Skeletal muscle cell (primary cell): ENCODE measurements at regions not wholly inside any gene's neighbourhood (a gene's known extent, or its start where the extent isn't known, plus 50 kb on each side); places are given as distances from the start of the nearest gene placed in this dataset.

Source experiments
- DNase-seq: peaks from one replicate; pipeline ENCODE4 v3.0.0-alpha.2; 2010; ENCODE audit warnings: low read depth
- H3K4me3 ChIP-seq: 2 replicates; pipeline ENCODE4 v1.5.1; 2011; ENCODE audit warnings: low read depth, mild to moderate bottlenecking, control low read depth, low read length, moderate library complexity

DNA sequence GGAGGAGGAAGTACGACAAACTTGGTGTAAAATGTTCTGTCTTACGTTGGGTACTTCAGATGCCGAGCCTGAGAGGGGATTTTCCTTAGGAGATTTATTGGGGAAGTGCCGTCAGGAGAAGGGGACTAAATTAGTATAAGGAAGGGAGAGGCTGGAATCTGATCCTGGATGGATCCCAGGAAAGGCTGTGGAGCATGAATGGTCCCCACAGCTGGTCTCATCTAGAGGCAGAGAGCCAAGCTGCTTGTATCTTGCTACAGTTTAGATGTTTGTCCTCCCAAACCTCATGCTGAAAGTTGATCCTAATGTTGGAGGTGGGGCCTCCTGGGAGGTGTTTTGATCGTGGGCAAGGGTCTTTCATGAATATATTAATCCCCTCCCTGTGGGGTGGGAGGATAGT is 798.4 kb upstream of the EEF2KMT start:
- DNase-seq: no peak
- no peak overlapping the region for H3K4me3 ChIP-seq

DNA sequence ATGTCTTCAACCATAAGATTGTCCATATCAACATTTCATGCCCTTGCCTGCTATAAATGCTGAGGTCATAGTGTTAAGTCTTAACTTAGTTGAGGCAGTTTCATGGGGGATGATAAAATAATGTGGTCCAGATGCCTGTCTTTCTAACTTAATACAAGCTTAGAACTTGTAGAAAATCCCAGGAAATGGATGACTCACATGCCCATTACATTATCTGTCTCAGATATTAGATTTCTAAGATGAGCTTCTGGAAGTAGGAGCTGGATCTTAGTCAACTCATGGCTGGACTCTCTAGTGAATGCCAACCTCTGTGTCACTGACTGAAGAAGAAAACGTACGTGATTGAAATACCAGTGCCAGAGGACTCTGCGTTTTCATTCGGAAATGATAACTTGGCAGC is 797.5 kb upstream of the EEF2KMT start:
- DNase-seq: no peak

DNA sequence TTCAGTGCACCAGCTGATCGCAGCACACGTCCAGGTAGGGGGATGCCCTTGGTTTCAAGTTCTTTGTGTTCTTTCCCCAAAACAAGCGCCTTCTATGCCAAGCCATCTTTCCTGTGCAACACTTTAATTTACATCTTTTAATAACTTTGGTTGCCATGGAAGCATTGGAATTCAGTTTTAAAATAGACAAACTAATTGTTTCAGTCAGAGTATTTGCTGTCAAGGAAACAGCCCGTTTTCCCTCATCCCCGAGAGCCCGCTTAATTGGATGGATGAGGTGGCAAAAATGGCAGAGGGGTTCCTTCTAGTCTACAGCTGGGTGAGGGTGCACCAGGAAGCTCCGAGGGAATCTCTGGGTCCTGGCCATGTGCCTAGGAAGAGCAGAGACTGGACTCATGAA is 793.7 kb upstream of the EEF2KMT start:
- no peak overlapping the region for H3K4me3 ChIP-seq
- no peak for DNase-seq

More for the DNA sequence above, 797.5 kb upstream of the EEF2KMT start:
- no peak overlapping the region for H3K4me3 ChIP-seq

DNA sequence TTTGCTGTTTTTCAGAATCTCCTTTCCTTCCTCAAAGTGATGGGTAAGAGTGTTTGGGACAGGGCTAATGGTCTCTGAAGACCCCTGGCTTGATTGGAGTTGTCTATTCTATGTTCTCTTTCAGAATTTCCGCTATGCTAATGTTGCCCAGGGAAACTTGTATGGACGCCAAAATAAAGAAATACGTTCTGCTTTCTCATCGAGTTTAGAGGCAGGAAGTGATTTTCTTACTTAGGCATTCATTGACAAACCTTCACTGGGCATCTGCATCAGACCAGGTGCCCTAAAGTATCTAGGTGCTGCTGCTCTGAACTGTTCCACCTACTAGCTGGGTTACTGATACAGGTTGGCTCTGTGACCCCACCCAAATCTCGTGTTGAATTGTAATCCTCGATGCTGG is 787.9 kb upstream of the EEF2KMT start:
- no peak overlapping the region for H3K4me3 ChIP-seq
- no peak for DNase-seq

DNA sequence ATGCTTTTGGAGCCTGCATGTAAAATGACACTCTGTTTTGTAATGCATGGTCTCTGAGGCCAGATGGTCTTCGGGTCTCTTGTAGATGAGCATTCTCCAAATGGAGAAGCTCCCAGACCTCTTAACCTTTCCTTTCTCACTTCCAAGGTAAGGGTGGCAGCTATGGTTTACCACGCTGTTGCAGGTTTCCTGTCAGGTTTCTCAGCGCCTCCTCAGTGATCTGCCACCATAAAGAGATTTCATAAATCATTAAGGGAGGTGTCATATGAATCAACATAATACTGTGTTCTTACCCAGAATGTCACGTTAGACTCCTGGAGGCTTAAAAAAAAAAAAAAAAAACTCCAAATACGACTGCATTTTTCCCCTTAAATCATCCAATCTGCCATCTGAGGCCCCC is 787.4 kb upstream of the EEF2KMT start:
- no peak overlapping the region for H3K4me3 ChIP-seq
- no peak for DNase-seq

DNA sequence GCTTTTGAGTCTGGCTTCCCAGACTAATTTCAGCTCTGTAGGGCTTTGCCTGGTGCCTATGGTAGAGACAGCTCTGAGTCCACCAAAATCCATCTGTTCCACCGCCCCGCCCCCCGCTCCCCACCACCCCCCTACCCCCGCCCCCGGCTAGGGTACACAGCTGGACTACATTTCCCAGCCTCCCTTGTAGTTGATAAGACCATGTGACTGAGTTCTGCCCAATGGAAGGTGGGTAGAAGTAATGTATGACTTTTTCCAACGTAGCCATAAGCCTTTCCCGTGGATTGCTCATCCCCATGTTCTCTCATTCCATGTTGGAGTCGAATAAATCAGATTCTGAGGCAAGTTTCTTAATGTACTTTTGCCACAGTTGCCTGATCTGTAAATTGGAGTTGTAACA is 786.7 kb upstream of the EEF2KMT start:
- H3K4me3 ChIP-seq: no peak overlapping the region
- DNase-seq: no peak

DNA sequence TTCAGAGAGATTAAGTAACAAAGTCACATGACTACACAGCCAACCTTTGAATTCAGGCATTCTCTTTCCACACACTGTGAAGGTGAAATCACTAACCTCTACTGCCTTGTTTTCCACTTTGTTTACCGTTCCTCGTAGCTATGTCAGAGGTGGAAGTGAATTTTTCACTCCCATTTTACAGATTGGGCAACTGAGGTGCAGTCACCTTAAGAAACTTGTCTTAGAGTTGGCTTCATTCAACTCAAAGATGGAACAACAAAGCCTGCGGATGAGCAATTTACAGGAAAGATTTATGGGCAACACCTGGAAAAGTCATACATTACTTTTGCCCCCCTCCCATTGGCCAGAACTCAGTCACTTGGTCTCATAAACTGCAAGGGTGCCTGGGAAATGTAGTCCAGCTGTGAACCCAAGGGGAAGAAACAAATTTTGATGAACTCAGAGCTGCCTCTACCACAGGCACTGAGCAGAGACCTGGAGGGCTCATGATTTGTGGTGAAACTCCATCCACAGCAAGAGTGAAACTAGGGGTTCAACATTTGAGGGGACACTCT is 784.6 kb upstream of the EEF2KMT start:
- DNase-seq: no peak
- no peak overlapping the region for H3K4me3 ChIP-seq

DNA sequence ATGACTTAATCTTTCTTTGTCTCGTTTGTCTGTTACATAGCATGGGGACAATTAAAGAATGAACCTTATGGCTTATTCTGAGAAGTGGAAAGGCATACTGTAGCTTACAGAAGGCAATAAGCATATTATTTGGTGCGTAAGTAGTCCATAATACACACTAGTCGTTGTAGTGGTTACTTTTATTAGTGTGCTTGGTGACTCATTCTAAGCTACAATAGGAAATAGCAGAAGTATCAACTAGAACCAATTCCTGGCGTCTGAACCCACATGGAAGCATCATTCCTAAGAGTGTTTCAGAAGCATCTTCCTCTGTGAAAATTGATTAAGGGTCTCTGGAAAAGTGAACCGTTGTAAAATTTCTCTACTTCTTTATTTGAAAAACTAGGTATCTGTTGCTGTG is 777.8 kb upstream of the EEF2KMT start:
- H3K4me3 ChIP-seq: no peak overlapping the region
- no peak for DNase-seq

DNA sequence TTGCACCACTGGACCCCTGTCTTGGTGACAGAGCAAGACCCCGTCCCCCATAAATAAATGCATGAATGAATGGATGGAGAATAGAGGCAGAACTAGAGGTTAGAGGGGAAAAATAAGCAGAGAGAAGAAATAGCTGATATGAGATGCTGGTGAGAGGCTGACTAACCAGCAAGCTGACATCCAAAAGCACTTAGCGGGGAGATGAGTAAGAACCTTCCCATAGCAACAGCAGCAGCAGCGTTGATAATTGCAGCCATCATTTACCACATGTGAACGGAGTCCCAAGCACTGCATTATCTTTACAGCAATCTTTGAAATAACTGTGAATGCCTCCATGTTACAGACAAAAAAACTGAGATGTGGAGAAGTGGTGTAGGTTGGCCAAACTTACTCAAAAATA is 777.3 kb upstream of the EEF2KMT start:
- H3K4me3 ChIP-seq: no peak overlapping the region
- no peak for DNase-seq

DNA sequence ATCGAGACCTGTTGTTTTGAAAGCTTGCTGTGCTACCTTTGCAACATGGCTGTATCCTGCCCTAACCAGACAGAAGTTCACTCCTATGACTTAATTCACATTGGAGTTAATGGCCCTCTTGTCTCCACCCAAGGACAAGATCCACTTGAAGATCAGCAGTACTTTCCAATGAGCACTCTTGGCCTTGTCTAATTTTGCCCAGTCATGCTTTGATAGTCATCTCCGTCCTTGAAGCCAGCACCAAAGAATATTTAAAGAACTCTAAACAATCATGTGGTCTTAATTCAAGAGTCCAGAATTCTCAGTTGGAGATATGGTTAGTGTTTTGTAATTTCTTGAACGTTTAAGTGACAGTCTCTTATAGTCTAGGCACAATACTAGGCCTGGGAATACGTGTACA is 775.6 kb upstream of the EEF2KMT start:
- no peak overlapping the region for H3K4me3 ChIP-seq

DNA sequence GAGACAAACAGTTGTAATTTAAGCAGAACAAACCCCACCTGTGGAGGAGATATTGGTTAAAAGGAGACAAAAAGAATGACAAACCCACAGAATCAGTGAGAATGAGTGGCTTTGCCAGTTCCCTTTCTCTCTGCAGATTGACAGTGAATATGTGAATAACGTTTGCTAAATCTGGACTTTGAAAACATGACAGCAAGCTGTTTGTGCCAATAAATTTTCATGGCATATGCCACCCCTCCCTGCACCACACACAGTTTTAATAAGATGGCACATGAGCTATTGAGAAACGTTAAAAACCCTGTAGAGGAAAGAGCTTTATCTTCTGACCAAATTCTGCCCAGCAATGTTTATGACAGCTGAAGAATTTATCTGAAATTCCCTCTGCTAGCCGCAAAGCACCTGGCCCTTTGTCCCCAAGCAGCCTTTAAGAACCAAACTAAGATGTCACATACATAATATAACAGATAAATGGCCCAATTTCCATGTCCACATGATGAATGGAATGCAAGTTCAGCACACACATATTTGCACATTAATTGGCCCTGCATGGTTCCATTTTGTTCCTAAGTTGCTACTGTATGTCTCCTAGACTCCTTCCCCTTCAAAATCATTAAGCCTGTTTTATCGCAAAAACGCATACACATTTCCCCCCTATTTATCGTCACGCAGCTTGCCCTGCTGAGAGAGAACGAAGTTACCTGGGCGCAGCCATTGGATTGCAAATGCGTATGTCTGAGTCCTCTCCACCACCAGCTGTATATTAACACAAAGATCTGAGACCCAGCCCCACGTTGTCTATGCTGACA is 773.5 kb upstream of the EEF2KMT start:
- no peak overlapping the region for H3K4me3 ChIP-seq
- no peak for DNase-seq

More for the DNA sequence above, 775.6 kb upstream of the EEF2KMT start:
- DNase-seq: no peak

DNA sequence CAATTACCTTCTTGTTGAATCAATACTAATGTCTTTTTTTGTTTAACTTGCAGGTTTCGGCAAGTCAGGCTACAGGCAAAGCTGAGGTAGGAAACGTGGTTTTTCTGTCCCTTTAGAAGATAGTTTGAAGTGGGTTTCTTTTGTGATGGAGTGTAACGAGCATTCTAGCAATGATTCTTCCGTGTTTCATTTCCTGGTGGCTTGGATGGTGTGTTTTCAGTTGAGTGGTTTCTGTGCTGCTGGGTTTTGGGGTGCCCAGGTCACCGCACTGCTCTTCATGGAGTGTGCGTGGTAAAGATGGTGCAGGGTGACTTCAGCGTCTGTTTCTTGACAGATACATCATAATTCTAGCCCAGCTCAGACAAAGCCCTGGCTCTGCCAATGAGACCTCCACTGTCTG is 769.7 kb upstream of the EEF2KMT start:
- H3K4me3 ChIP-seq: no peak overlapping the region
- DNase-seq: no peak

DNA sequence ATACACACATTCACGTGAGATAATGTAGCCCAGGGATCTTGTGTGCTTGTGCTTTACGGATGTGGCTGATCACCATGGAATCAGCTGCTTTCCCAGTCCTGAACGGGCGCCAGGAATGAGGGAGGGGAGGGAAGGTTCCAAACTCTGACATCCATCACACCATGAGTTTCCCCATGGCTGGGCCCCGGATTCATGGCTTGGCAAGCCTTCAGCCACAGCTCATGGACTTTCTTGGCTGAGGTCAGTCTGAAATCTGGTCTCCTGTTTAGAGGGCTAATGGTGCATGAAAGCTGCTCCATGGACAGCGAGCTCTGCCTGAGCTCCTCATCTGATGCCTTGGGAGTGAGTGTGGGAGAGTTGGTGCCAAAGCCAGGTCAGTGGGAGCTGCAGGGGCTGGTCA is 767.6 kb upstream of the EEF2KMT start:
- no peak for DNase-seq
- no peak overlapping the region for H3K4me3 ChIP-seq

DNA sequence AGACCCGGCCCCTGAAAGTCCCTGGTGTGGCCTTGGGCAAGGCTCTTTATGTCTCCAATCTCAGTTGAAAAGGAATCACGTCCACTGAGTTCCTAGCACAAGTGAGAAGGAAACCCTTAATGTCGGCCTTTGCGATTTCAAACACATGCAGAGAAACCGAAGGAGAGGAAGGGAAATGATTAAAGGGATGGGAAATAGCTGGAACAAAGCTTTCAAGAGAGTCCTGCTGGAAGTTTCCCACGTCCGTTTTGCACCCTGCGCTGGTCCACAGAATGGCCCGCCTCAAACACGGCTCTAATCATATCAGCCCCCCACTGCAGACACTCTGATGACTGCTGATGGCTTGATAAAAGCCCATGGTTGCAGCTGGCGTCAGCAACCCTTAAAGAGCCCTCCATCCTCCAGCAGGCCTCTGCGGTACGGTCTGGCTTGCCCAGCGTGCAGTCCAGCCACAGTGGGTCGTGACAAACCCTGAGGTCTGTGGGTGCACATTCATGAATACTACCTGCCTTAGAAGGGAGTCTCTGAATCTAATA is 765.5 kb upstream of the EEF2KMT start:
- DNase-seq: no peak
- no peak overlapping the region for H3K4me3 ChIP-seq

DNA sequence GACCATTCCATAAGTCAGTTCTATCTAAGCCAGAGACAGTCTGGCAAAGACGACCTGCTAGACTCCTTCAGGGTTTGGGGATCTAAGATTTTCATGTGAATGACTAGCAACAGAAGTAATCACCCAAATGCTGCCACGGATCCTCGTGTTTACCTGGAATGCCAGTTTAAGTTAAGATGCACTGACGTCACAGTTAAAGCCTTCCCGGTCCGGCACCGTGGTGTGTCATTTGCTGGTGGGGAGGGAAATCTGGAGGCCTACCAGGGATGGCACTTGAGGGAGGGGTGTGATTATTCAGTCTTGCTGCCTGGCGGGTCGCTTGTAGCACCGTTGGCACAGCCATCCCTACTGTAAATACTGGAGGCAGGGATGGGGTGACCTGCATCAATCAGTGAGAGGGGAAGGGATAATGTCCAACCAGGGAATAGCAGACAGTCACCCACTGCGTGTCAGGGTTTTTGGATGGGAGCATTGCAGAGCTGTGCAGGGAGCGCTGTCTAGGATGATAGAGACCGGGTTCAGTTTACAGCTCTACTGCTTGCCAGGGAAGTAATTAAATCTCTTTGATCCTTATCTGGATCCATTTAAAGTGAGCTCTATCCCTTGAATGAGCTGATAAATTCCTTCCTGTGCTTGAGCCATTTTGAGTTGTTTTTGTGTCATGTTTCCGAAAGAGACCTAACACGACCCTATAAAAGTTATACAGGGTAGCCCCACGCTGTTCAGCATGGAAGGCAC is 764.7 kb upstream of the EEF2KMT start:
- no peak overlapping the region for H3K4me3 ChIP-seq
- DNase-seq: no peak

DNA sequence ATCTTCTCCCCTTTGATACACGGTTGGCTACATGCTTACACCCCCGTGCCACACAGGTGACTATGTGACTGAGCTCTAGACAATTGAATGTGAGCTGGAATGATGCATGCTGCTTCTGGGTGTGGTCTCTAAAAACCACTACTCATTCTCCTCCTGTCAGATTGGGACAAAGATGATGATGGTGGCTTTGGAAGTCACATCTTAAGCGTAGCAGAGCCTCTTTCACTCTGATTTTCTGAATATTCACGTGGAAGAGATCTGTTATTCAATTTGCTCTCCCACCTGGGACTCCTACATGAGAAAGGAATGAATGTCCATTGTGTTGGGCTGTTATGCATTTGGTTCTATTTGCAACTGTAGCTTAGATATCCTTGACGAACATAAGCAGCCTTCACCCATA is 763.6 kb upstream of the EEF2KMT start:
- no peak overlapping the region for H3K4me3 ChIP-seq
- DNase-seq: no peak

DNA sequence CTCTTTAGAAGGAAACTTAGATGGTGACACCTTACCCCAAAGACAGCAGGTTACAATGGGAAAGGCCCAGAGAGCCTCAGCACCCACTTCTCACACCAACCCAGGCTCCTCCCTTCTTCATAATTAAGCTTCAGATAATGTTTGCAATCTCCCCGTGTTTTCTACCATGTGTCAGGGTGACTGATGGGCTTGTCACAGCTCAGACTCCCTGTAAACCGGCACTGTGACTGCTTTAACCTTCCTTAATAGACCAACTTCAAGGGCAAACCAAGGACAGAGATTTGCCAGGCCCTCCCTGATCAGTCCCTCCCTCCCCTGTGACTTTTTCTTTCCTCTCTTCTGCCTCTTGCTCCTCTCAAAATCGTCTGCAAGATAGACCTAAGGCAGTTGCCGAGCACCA is 760.6 kb upstream of the EEF2KMT start:
- DNase-seq: no peak
- no peak overlapping the region for H3K4me3 ChIP-seq

DNA sequence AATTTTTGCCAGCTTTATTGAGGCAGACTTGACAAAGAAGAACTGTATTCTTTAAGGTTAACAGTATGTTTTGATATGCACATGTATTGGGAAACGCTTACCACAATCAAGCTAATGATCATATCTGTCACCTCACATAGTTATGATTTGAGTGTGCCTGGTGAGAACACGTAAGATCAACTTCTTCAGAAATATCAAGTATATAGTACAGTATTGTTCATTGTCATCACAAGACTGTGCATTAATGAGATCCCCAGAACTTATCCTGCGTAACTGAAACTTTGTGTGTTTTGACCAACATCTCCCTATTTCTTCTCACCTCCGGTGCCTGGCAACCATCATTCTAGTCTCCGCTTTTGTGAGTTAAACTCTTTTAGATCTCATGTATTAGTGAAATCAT is 756.4 kb upstream of the EEF2KMT start:
- H3K4me3 ChIP-seq: no peak overlapping the region

DNA sequence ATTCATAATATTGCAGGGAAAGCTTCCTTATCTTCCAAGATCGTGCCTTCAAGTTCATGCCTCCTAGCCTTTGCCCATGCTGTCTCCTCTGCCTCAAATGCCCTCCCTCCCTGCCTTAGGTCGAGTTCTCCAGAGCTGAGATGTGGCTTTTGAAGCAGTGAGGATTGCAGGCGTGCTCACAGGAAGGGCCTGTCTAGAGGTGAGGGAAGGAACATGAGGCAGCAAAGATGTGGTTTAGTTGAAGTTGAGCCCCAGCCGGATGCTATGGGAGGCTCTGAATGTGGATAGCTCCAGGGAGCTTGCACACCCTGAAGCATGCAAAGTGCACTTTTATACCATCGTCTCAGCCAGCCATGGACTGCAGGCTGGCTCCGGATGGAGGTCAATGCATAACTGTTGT is 754.6 kb upstream of the EEF2KMT start:
- DNase-seq: no peak
- H3K4me3 ChIP-seq: no peak overlapping the region

More for the DNA sequence above, 756.4 kb upstream of the EEF2KMT start:
- no peak for DNase-seq

DNA sequence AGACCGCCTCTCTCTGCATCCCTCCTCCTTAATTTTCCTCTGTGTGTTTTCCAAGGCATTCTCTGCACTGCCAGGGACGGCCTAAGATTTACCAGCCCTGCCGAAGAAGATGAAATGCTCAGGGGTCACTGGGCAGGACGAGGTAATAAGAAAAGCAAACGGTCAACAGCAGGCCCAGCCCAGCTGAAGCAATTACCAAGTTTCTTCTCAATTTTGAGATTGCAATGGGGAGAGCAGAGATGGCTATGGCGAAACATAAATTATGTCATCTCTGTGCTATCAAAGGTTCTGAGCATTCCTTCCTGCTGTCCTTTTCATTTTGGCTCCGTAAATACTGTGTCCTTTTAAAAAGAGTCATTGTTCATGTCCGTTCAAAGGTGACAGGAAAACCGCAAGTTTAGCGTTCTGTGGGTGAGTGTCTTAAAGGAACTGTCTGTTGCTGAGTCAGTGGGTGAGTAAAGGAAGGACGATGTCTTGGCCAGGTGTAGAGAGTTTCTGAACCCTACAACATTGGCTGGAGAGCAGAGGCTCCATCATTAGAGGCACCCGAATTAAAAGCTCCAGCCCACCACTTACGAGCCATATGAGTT is 753.9 kb upstream of the EEF2KMT start:
- no peak for DNase-seq
- no peak overlapping the region for H3K4me3 ChIP-seq
